Embryonic facial prominence (tissue), 1 donor: ENCODE measurements at regions not wholly inside any gene's neighbourhood (a gene's known extent, or its start where the extent isn't known, plus 50 kb on each side); places are given as distances from the start of the nearest gene placed in this dataset.

Source experiments
- DNase-seq: peaks from one replicate; pipeline ENCODE4 v3.0.0-alpha.2; 2016; ENCODE audit errors: extremely low spot score

- DNase-seq = no peak
Measured at GRCh38 chr6:14903176-14904038, 342.5 kb upstream of the JARID2 start.

- no peak for DNase-seq
Measured at GRCh38 chr6:14905201-14905600, 340.7 kb upstream of the JARID2 start.

GRCh38 chr6:14906621-14907020, 339.2 kb upstream of the JARID2 start:
- DNase-seq = no peak

GRCh38 chr6:14910692-14911547, 334.9 kb upstream of the JARID2 start:
- no peak for DNase-seq

- DNase-seq = no peak
Measured at GRCh38 chr6:14912226-14912625, 333.6 kb upstream of the JARID2 start.

GRCh38 chr6:14912706-14913105, 333.2 kb upstream of the JARID2 start:
- DNase-seq = no peak

- DNase-seq = no peak
Measured at GRCh38 chr6:14913931-14914330, 331.9 kb upstream of the JARID2 start.

GRCh38 chr6:14915888-14916832, 329.7 kb upstream of the JARID2 start:
- DNase-seq = no peak

GRCh38 chr6:14917109-14917910, 328.6 kb upstream of the JARID2 start:
- DNase-seq = no peak

GRCh38 chr6:14918200-14918907, 327.5 kb upstream of the JARID2 start:
- no peak for DNase-seq

- no peak for DNase-seq
Measured at GRCh38 chr6:14919038-14919670, 326.7 kb upstream of the JARID2 start.

- DNase-seq = no peak
Measured at GRCh38 chr6:14920276-14920675, 325.6 kb upstream of the JARID2 start.

GRCh38 chr6:14921170-14921569, 324.7 kb upstream of the JARID2 start:
- DNase-seq = no peak

GRCh38 chr6:14921878-14922671, 323.8 kb upstream of the JARID2 start:
- no peak for DNase-seq

GRCh38 chr6:14922706-14923460, 323.0 kb upstream of the JARID2 start:
- no peak for DNase-seq

GRCh38 chr6:14924126-14925024, 321.5 kb upstream of the JARID2 start:
- DNase-seq = no peak
